ENCODE measurements at regions not wholly inside any gene's neighbourhood (a gene's known extent, or its start where the extent isn't known, plus 50 kb on each side); places are given as distances from the start of the nearest gene placed in this dataset.

GRCh38 chr5:117759849-117760499, 1185.4 kb upstream of the SEMA6A start:
- Mint-ChIP-seq H3K36me3 (ENCODE audit: insufficient read depth in 1 of 3, low read depth in 3 of 3) (no peaks in the 10 kb centered on the region), H3K9me3 (no peaks in the 10 kb centered on the region), H3K4me1 (peaks cover 5 to 6% of the 10 kb centered on the region in 2 experiments; a peak in 1 of 4 replicates), H3K27me3 (ENCODE audit: low read depth) (no peaks in the 10 kb centered on the region), H3K4me3 (no peak overlapping the region), H3K27ac (no peak overlapping the region)
- H3K27me3 ChIP-seq (ENCODE audit: insufficient read depth, low read length), result no peaks in the 10 kb centered on the region
- H3K79me1 ChIP-seq (ENCODE audit: insufficient read depth, low read depth, low read length, poor library complexity, severe bottlenecking), result no peaks in the 10 kb centered on the region
- no peak overlapping the region for H3K4ac ChIP-seq (ENCODE audit: low read depth, low read length)
- H4K91ac ChIP-seq (ENCODE audit: insufficient read length, low read depth, low read length), result no peak overlapping the region
- no peak overlapping the region for H4K8ac ChIP-seq (replicated peaks; ENCODE audit: insufficient read length, low read depth, low read length)
- H4K5ac ChIP-seq (ENCODE audit: insufficient read length, low read depth, low read length), result no peak overlapping the region
- H3K27ac ChIP-seq (ENCODE audit: insufficient read length, low read depth, low read length), result no peak overlapping the region
- H2BK12ac ChIP-seq (ENCODE audit: insufficient read length, low read depth, low read length), result no peak overlapping the region
- H3K18ac ChIP-seq (ENCODE audit: insufficient read length, low read depth, low read length), result no peak overlapping the region
- H3K56ac ChIP-seq (ENCODE audit: insufficient read length, low read depth, low read length), result no peak overlapping the region
- no peaks in the 10 kb centered on the region for H3K9me3 ChIP-seq (ENCODE audit: control insufficient read depth, low read depth, low read length)
- H2BK120ac ChIP-seq (ENCODE audit: low read depth, low read length, poor library complexity, severe bottlenecking), result no peak overlapping the region
- no peak overlapping the region for H3K9ac ChIP-seq (ENCODE audit: extremely low read depth, insufficient read length, low read length)
- H3T11ph ChIP-seq (ENCODE audit: low read length), result no peak overlapping the region
- H2AK5ac ChIP-seq (ENCODE audit: insufficient read length, low read length), result no peak overlapping the region
- no CpG with 5 or more reads among the region's 4 CpGs for WGBS (ENCODE audit: extremely low coverage, insufficient read length, low lambda C conversion rate)
- no peak overlapping the region for H2BK20ac ChIP-seq (ENCODE audit: low read depth, low read length, poor library complexity, severe bottlenecking)
- DNase-seq, result no peak
- H3K4me1 ChIP-seq (ENCODE audit: insufficient read depth, low read length), result no peaks in the 10 kb centered on the region
- no peak overlapping the region for H2BK5ac ChIP-seq (ENCODE audit: insufficient read length, low read length)
- no peaks in the 10 kb centered on the region for H4K20me1 ChIP-seq (ENCODE audit: control insufficient read depth, insufficient read depth, insufficient read length)
- no peak for TF ChIP-seq CTCF (conservative IDR thresholded peaks at IDR 0.05)
- H3K4me2 ChIP-seq (ENCODE audit: insufficient read depth, insufficient read length, low read length), result no peak overlapping the region
- no peak overlapping the region for H2BK15ac ChIP-seq (ENCODE audit: low read depth, low read length)
- no peaks in the 10 kb centered on the region for H3K23me2 ChIP-seq (ENCODE audit: insufficient read length, low read depth, low read length, poor library complexity, severe bottlenecking)
- no peak overlapping the region for H3K14ac ChIP-seq (ENCODE audit: insufficient read depth, low read length)
- no peaks in the 10 kb centered on the region for H3K79me2 ChIP-seq (ENCODE audit: insufficient read depth, low read length)
- no peak overlapping the region for H2AFZ ChIP-seq (ENCODE audit: low read length)
- H3K23ac ChIP-seq (ENCODE audit: insufficient read length, low read depth, low read length), result no peak overlapping the region
